ENCODE measurements at regions not wholly inside any gene's neighbourhood (a gene's known extent, or its start where the extent isn't known, plus 50 kb on each side); places are given as distances from the start of the nearest gene placed in this dataset.

GRCh38 chr13:46473806-46474205 is 79.2 kb upstream of the LRCH1 start:
- no peak for TF ChIP-seq CTCF (IDR thresholded peaks at IDR 0.05)
- TF ChIP-seq POLR2A (IDR thresholded peaks at IDR 0.05): no peak
